ENCODE measurements at regions not wholly inside any gene's neighbourhood (a gene's known extent, or its start where the extent isn't known, plus 50 kb on each side); places are given as distances from the start of the nearest gene placed in this dataset.

- TF ChIP-seq TAF1 (IDR thresholded peaks at IDR 0.05; ENCODE audit: low read depth): no peak
- no peak for TF ChIP-seq YY1 (IDR thresholded peaks at IDR 0.05; ENCODE audit: low read depth)
- no peak for TF ChIP-seq CEBPB (IDR thresholded peaks at IDR 0.05)
- TF ChIP-seq EGR1 (IDR thresholded peaks at IDR 0.05): no peak
These were observed 70.1 kb upstream of the PPP2R2B start for GRCh38 chr5:146948666-146949065.

All from Ishikawa (cell line).